ENCODE measurements at regions not wholly inside any gene's neighbourhood (a gene's known extent, or its start where the extent isn't known, plus 50 kb on each side); places are given as distances from the start of the nearest gene placed in this dataset.

DNA sequence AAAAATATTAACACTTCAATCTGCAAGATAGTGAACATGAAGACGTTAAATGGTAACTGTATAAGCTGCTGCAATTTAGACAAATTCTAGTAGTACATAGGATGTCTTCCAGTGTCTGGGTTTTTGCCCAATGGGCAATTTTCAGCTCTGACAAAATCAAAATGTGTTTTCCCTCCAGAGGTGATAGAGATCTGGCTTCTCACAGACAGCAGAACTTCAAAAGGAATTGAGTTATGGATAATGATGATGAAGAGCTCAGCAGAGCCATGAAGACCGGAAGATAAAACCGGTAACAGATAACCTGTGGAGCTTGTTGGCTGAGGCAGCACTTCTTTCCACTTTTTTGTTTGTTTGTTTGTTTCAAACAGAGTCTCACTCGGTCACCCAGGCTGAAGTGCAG lies 89.4 kb upstream of the NTRK3 start:
- Histone ChIP-seq H3K27me3 (ENCODE audit: insufficient read depth, low read depth, severe bottlenecking) (peaks cover 40% of the 10 kb centered on the region), H3K9me3 (ENCODE audit: severe bottlenecking) (no peaks in the 10 kb centered on the region), H3K27ac (no peak overlapping the region), H3K36me3 (no peaks in the 10 kb centered on the region), H3K4me3 (ENCODE audit: low read depth, low read length) (no peak overlapping the region)
- TF ChIP-seq, protein P1, sequence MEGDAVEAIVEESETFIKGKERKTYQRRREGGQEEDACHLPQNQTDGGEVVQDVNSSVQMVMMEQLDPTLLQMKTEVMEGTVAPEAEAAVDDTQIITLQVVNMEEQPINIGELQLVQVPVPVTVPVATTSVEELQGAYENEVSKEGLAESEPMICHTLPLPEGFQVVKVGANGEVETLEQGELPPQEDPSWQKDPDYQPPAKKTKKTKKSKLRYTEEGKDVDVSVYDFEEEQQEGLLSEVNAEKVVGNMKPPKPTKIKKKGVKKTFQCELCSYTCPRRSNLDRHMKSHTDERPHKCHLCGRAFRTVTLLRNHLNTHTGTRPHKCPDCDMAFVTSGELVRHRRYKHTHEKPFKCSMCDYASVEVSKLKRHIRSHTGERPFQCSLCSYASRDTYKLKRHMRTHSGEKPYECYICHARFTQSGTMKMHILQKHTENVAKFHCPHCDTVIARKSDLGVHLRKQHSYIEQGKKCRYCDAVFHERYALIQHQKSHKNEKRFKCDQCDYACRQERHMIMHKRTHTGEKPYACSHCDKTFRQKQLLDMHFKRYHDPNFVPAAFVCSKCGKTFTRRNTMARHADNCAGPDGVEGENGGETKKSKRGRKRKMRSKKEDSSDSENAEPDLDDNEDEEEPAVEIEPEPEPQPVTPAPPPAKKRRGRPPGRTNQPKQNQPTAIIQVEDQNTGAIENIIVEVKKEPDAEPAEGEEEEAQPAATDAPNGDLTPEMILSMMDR (IDR thresholded peaks at IDR 0.05; ENCODE audit: low read depth, low read length): no peak
- DNase-seq: no peak

DNA sequence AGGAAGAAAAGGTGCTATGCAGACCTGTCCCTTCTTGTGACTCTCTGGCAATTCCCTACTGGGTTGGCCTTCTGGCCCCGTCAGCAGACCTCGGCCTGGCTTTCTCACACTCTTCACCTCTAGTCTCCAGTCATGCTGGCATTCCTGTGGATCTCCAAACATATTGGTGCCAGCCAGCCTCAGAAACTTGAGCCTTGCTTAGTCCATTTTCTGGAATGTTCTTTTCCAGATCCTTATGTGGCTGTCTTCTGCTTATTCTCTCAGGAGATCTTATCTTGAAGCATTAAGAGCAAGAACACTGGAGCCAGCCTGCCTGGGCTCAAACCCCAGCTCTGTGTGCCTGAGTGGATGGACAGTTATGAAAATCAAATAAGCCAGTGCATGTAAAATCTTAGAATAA lies 88.2 kb upstream of the NTRK3 start:
- no peak for DNase-seq
- H3K27ac ChIP-seq: no peak overlapping the region
- H3K4me3 ChIP-seq (ENCODE audit: low read depth, low read length): no peak overlapping the region

DNA sequence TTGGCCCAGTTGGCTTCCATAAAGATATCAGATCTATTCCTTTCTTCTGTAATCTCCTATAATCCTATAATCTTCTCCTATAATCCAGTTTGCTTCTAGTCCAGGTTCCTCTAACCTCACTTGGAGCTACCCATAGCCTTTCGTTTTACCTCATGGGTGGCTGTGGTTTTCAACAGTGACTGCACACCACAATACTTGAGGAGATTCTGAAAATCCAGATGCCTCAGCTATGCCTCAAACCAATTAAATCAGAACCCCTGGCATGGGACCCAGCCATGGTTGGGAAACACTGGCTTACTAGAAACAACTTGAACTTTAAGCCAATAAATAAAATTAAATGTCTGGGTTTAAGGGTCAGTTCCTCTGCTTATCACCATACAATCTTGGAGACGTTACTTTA lies 86.1 kb upstream of the NTRK3 start:
- no peaks in the 10 kb centered on the region for H3K36me3 ChIP-seq
- no peaks in the 10 kb centered on the region for H3K9me3 ChIP-seq (ENCODE audit: severe bottlenecking)
- no peak overlapping the region for H3K4me3 ChIP-seq (ENCODE audit: low read depth, low read length)
- no peak overlapping the region for H3K27ac ChIP-seq
- TF ChIP-seq, protein P1 (IDR thresholded peaks at IDR 0.05; ENCODE audit: low read depth, low read length): no peak
- peaks cover 55% of the 10 kb centered on the region for H3K27me3 ChIP-seq (ENCODE audit: insufficient read depth, low read depth, severe bottlenecking)
- no peak for DNase-seq

More for the DNA sequence above, 88.2 kb upstream of the NTRK3 start:
- Histone ChIP-seq H3K36me3 (no peaks in the 10 kb centered on the region), H3K9me3 (ENCODE audit: severe bottlenecking) (no peaks in the 10 kb centered on the region), H3K27me3 (ENCODE audit: insufficient read depth, low read depth, severe bottlenecking) (peaks cover 48% of the 10 kb centered on the region)
- TF ChIP-seq, protein P1 (IDR thresholded peaks at IDR 0.05; ENCODE audit: low read depth, low read length): no peak

DNA sequence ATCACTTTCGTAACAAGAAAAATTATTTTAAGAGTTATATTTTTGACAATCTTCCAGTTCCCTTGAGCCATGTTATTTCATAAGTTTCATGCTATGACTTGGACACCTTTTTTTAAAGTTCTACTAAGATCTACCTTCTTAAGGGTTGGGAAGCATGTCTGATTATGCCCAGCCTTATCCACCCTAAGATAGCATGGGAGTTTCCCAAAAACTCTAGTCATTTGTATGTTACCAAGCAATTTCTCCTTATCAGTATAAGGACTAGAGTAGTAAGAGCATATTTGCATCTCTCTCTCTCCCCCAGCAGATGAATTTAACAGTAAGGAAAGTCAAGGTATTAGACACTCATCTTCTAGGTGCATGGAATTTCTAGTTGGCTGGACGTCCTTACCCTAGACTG lies 85.1 kb upstream of the NTRK3 start:
- Histone ChIP-seq H3K4me3 (ENCODE audit: low read depth, low read length) (no peak overlapping the region), H3K27me3 (ENCODE audit: insufficient read depth, low read depth, severe bottlenecking) (peaks cover 49% of the 10 kb centered on the region), H3K27ac (no peak overlapping the region), H3K9me3 (ENCODE audit: severe bottlenecking) (no peaks in the 10 kb centered on the region), H3K36me3 (no peaks in the 10 kb centered on the region)
- DNase-seq: no peak
- TF ChIP-seq, protein P1 (IDR thresholded peaks at IDR 0.05; ENCODE audit: low read depth, low read length): no peak

DNA sequence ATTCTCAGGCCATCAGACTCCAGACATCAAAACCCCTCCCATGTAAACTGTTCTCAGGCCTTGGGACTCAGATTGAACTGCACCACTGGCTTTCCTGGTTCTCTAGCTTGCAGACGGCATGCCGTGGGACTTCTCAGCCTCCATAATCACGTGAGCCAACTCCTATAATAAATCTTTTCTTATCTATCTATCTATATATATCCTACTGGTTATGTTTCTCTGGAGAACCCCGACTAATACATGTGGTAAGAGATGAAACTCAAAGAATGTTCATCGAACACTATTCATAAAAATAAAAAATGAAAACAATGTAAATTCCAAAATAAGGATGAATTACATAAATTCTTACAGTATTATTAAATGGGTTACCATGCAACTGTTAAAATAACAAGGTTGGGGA lies 84.5 kb upstream of the NTRK3 start:
- Histone ChIP-seq H3K27ac (no peak overlapping the region), H3K4me3 (ENCODE audit: low read depth, low read length) (no peak overlapping the region), H3K36me3 (no peaks in the 10 kb centered on the region), H3K27me3 (ENCODE audit: insufficient read depth, low read depth, severe bottlenecking) (peaks cover 45% of the 10 kb centered on the region), H3K9me3 (ENCODE audit: severe bottlenecking) (no peaks in the 10 kb centered on the region)
- no peak for DNase-seq
- TF ChIP-seq, protein P1 (IDR thresholded peaks at IDR 0.05; ENCODE audit: low read depth, low read length): no peak

DNA sequence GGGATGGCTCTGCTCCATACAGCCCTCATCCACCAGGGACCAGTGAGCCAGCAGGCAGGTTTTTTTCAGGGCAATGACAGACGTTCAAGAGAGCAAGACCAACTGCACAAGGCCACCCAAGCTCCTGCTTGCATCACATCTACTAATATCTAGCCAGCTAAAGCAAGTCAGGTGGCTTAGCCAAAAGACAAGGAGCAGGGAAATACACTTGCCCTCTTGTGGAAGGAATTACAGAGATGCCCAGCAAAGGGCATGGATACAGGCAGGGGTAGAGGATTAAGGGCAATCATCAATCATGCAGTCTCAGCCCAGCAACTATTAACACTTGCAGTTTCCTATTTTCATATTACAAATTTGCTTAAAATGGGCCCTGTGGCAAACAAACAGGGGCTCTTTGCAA lies 81.5 kb upstream of the NTRK3 start:
- no peak for DNase-seq
- Histone ChIP-seq H3K9me3 (ENCODE audit: severe bottlenecking) (no peaks in the 10 kb centered on the region), H3K27me3 (ENCODE audit: insufficient read depth, low read depth, severe bottlenecking) (peaks cover 33% of the 10 kb centered on the region), H3K27ac (no peak overlapping the region), H3K4me3 (ENCODE audit: low read depth, low read length) (no peak overlapping the region), H3K36me3 (no peaks in the 10 kb centered on the region)
- TF ChIP-seq, protein P1 (IDR thresholded peaks at IDR 0.05; ENCODE audit: low read depth, low read length): 0 out of 2 replicates have a peak, but pooled peaks have one; percentile 2
